ENCODE measurements at regions not wholly inside any gene's neighbourhood (a gene's known extent, or its start where the extent isn't known, plus 50 kb on each side); places are given as distances from the start of the nearest gene placed in this dataset.

DNA sequence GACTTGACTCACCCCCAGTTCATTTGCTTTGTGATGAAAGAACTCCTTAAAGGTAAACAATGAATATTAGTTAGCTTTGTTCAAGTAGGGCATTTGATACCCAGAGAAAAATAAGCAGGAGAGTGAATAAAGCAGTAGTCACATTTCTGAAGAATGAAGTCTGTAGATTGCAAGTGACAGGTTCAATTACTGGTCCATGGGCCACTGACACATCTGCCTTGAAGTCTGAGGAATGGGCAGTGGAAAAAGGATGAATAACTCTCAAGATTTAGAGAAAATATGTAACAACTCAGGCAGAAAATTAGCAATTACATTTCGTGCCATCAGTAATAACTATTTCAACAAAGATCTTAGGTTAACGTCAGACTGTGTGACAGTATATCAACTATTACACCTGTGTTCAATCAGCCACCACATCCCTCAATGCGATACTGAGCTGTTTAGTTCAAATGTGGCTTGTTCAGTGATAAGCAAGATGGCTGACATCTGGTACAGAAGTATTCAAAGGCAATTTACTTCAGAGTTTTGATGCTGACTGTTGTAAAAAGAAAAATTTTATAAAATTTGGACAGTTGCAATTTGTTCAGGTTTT is 1890.7 kb upstream of the NUDT12 start:
- Histone ChIP-seq H3K9me3 (ENCODE audit: low read depth, low read length) (no peaks in the 10 kb centered on the region), H3K9ac (ENCODE audit: insufficient read length) (no peak overlapping the region), H3K4me3 (no peak overlapping the region), H3K27ac (no peak overlapping the region), H3K36me3 (ENCODE audit: insufficient read depth, low read length) (no peaks in the 10 kb centered on the region)
- no peak for DNase-seq (ENCODE audit: low read depth, low spot score)
- TF ChIP-seq FOXP2 (optimal IDR thresholded peaks at IDR 0.05; ENCODE audit: control extremely low read depth, extremely low read length, insufficient read depth) (no peak), EZH2 (IDR thresholded peaks at IDR 0.05) (no peak), POLR2AphosphoS5 (IDR thresholded peaks at IDR 0.05; ENCODE audit: borderline replicate concordance, low read depth, low read length) (no peak)

- H3K4me3 ChIP-seq, result no peak overlapping the region
- TF ChIP-seq FOXP2 (optimal IDR thresholded peaks at IDR 0.05; ENCODE audit: control extremely low read depth, extremely low read length, insufficient read depth), result no peak
- no peak for TF ChIP-seq POLR2AphosphoS5 (IDR thresholded peaks at IDR 0.05; ENCODE audit: borderline replicate concordance, low read depth, low read length)
- TF ChIP-seq EZH2 (IDR thresholded peaks at IDR 0.05), result no peak
- H3K27ac ChIP-seq, result no peak overlapping the region
- H3K9ac ChIP-seq (ENCODE audit: insufficient read length), result no peak overlapping the region
- no peak for DNase-seq (ENCODE audit: low read depth, low spot score)
- H3K36me3 ChIP-seq (ENCODE audit: insufficient read depth, low read length), result no peaks in the 10 kb centered on the region
- H3K9me3 ChIP-seq (ENCODE audit: low read depth, low read length), result no peaks in the 10 kb centered on the region
Observed at GRCh38 chr5:105448271-105448670, 1885.7 kb upstream of the NUDT12 start.

DNA sequence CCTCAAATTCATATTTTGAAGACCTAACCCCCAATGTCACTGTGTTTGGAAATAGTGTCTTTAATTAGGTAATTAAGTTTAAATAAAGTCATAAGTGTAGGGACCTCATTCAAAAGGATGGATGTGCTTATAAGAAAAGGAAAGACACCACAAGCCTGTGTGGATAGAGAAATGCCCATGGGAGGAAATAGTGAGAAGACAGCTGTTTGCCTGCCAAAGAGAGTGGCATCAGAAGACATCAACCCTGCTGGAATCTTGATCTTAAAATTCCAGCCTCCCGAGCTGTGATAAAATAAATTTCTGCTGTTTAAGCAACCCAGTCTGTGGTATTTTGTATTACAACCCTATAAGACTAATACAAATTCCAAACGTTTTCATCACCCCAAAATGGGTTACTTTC is 1867.9 kb upstream of the NUDT12 start:
- no peak for DNase-seq (ENCODE audit: low read depth, low spot score)
- no peak overlapping the region for H3K9ac ChIP-seq (ENCODE audit: insufficient read length)
- no peak for TF ChIP-seq EZH2 (IDR thresholded peaks at IDR 0.05)
- no peak for TF ChIP-seq POLR2AphosphoS5 (IDR thresholded peaks at IDR 0.05; ENCODE audit: borderline replicate concordance, low read depth, low read length)
- TF ChIP-seq FOXP2 (optimal IDR thresholded peaks at IDR 0.05; ENCODE audit: control extremely low read depth, extremely low read length, insufficient read depth), result no peak
- H3K27ac ChIP-seq, result no peak overlapping the region
- no peak overlapping the region for H3K4me3 ChIP-seq
- no peaks in the 10 kb centered on the region for H3K9me3 ChIP-seq (ENCODE audit: low read depth, low read length)
- no peaks in the 10 kb centered on the region for H3K36me3 ChIP-seq (ENCODE audit: insufficient read depth, low read length)

DNA sequence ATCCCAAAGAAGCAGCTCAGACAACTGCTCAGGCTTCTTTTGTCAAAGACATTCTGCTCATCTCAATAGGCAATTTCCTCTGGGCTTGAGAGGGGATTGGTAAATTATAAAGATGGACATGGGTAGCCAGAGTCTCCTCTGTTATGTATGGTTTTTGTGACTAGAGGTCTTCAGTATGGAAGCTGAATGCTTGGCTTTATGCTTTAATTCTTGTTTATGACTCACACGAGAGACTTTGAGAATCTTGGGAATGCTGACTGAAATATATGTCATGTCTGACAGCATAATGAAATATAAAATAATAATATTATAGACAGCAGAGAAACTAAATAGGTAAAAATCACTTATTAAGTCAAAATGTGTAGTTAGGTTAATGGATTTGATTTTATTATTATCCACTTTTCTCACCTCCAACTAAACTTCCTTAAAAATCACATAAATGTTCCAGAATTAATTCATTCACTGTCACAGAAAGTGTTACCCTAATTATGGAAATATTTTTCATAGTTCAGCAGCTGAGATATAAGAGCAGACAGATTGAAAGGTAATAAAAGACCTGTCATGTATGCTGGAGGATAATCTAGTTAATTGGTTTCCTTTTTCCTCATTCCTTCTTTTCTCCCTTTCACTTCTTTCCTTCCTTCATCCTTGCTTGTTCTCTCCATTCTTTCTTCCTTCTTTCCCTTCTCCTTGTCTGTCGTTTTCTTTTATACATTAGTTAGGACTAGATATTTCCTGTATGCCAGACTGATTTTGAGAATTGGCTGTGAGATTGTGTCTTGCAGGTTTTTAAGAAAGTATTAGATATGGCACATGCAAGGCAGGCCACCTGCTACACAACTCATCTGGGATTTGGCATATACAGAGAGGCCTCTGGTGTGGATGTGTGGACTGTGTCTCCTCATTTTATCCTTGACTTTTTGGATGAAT is 1866.1 kb upstream of the NUDT12 start:
- no peak overlapping the region for H3K4me3 ChIP-seq
- DNase-seq (ENCODE audit: low read depth, low spot score), result no peak
- no peaks in the 10 kb centered on the region for H3K9me3 ChIP-seq (ENCODE audit: low read depth, low read length)
- no peak overlapping the region for H3K9ac ChIP-seq (ENCODE audit: insufficient read length)
- H3K27ac ChIP-seq, result no peak overlapping the region
- no peaks in the 10 kb centered on the region for H3K36me3 ChIP-seq (ENCODE audit: insufficient read depth, low read length)
- no peak for TF ChIP-seq POLR2AphosphoS5 (IDR thresholded peaks at IDR 0.05; ENCODE audit: borderline replicate concordance, low read depth, low read length)
- TF ChIP-seq EZH2 (IDR thresholded peaks at IDR 0.05), result no peak
- no peak for TF ChIP-seq FOXP2 (optimal IDR thresholded peaks at IDR 0.05; ENCODE audit: control extremely low read depth, extremely low read length, insufficient read depth)

GRCh38 chr5:105414067-105414466 is 1851.5 kb upstream of the NUDT12 start:
- Histone ChIP-seq H3K36me3 (ENCODE audit: insufficient read depth, low read length) (no peaks in the 10 kb centered on the region), H3K4me3 (no peak overlapping the region), H3K27ac (no peak overlapping the region), H3K9me3 (ENCODE audit: low read depth, low read length) (no peaks in the 10 kb centered on the region; the same call in 1 of the 2 replicates), H3K9ac (ENCODE audit: insufficient read length) (no peak overlapping the region)
- no peak for TF ChIP-seq FOXP2 (optimal IDR thresholded peaks at IDR 0.05; ENCODE audit: control extremely low read depth, extremely low read length, insufficient read depth)
- TF ChIP-seq POLR2AphosphoS5 (IDR thresholded peaks at IDR 0.05; ENCODE audit: borderline replicate concordance, low read depth, low read length), result no peak
- TF ChIP-seq EZH2 (IDR thresholded peaks at IDR 0.05), result no peak
- no peak for DNase-seq (ENCODE audit: low read depth, low spot score)

DNA sequence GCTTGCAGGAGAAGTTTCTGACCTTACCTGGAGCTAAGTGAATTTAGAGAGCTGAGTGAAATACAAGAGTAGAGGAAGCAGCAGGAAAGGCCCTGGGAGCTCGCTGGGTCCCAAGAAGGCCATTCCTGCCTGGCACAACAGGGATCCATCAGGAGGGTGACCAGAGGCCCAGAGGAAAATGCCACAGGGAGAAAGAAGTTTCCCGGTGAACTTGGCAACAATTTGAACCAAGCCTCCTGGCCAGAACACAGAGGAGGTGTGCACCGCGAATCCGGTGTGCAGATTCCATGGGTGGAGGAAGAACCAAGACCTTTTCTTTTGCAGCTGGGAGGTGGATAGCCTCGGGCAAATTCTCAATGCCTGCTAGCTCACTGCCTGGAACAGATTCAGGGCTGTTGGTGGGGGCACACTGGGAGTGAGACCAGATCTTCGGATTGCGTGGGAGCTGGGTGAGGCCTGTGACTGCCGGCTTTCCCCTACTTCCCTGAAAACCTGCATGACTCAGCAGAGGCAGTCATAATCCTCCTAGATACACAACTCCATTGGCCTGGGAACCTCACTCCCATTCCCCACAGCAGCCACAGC is 1850.9 kb upstream of the NUDT12 start:
- Histone ChIP-seq H3K9ac (ENCODE audit: insufficient read length) (no peak overlapping the region), H3K9me3 (ENCODE audit: low read depth, low read length) (no peaks in the 10 kb centered on the region; the same call in 1 of the 2 replicates), H3K27ac (no peak overlapping the region), H3K4me3 (no peak overlapping the region), H3K36me3 (ENCODE audit: insufficient read depth, low read length) (no peaks in the 10 kb centered on the region)
- DNase-seq (ENCODE audit: low read depth, low spot score), result no peak
- TF ChIP-seq POLR2AphosphoS5 (IDR thresholded peaks at IDR 0.05; ENCODE audit: borderline replicate concordance, low read depth, low read length) (no peak), EZH2 (IDR thresholded peaks at IDR 0.05) (no peak), FOXP2 (optimal IDR thresholded peaks at IDR 0.05; ENCODE audit: control extremely low read depth, extremely low read length, insufficient read depth) (no peak)

GRCh38 chr5:105409695-105410094 is 1847.1 kb upstream of the NUDT12 start:
- DNase-seq (ENCODE audit: low read depth, low spot score), result no peak
- Histone ChIP-seq H3K9ac (ENCODE audit: insufficient read length) (no peak overlapping the region), H3K4me3 (no peak overlapping the region), H3K9me3 (ENCODE audit: low read depth, low read length) (no peaks in the 10 kb centered on the region), H3K36me3 (ENCODE audit: insufficient read depth, low read length) (no peaks in the 10 kb centered on the region), H3K27ac (no peak overlapping the region)
- TF ChIP-seq FOXP2 (optimal IDR thresholded peaks at IDR 0.05; ENCODE audit: control extremely low read depth, extremely low read length, insufficient read depth) (no peak), EZH2 (IDR thresholded peaks at IDR 0.05) (no peak), POLR2AphosphoS5 (IDR thresholded peaks at IDR 0.05; ENCODE audit: borderline replicate concordance, low read depth, low read length) (no peak)

- no peaks in the 10 kb centered on the region for H3K9me3 ChIP-seq (ENCODE audit: low read depth, low read length)
- no peak for TF ChIP-seq POLR2AphosphoS5 (IDR thresholded peaks at IDR 0.05; ENCODE audit: borderline replicate concordance, low read depth, low read length)
- no peak for DNase-seq (ENCODE audit: low read depth, low spot score)
- no peak overlapping the region for H3K9ac ChIP-seq (ENCODE audit: insufficient read length)
- no peak overlapping the region for H3K4me3 ChIP-seq
- H3K36me3 ChIP-seq (ENCODE audit: insufficient read depth, low read length), result no peaks in the 10 kb centered on the region
- no peak overlapping the region for H3K27ac ChIP-seq
Observed at GRCh38 chr5:105407200-105407599, 1844.6 kb upstream of the NUDT12 start.

All from SK-N-MC (cell line).